ENCODE measurements at regions not wholly inside any gene's neighbourhood (a gene's known extent, or its start where the extent isn't known, plus 50 kb on each side); places are given as distances from the start of the nearest gene placed in this dataset.

GRCh38 chr6:87897663-87898062, 150.0 kb upstream of the SPACA1 start:
- Histone ChIP-seq H3K36me3 (ENCODE audit: insufficient read depth, low read length) (no peaks in the 10 kb centered on the region), H3K4me2 (ENCODE audit: low read length) (no peak overlapping the region), H2AFZ (ENCODE audit: low read depth, low read length) (no peak overlapping the region), H3K9me2 (ENCODE audit: insufficient read depth, low read length) (no peaks in the 10 kb centered on the region), H3K9ac (ENCODE audit: low read length) (no peak overlapping the region), H3K4me3 (ENCODE audit: low read length) (no peak overlapping the region), H3F3A (ENCODE audit: insufficient read depth, low read length, poor library complexity, severe bottlenecking) (no peaks in the 10 kb centered on the region), H3K9me3 (ENCODE audit: low read length) (no peaks in the 10 kb centered on the region), H4K20me1 (ENCODE audit: insufficient read depth) (no peaks in the 10 kb centered on the region), H3K27me3 (ENCODE audit: insufficient read depth, low read depth, low read length) (no peaks in the 10 kb centered on the region), H3K27ac (ENCODE audit: low read length) (no peak overlapping the region), H3K79me2 (replicated peaks; ENCODE audit: insufficient read depth, low read length) (no peaks in the 10 kb centered on the region)
- no peak for TF ChIP-seq TAF1 (IDR thresholded peaks at IDR 0.05; ENCODE audit: low read depth)
- TF ChIP-seq MXI1 (conservative IDR thresholded peaks at IDR 0.05; ENCODE audit: poor library complexity, severe bottlenecking), result no peak
- TF ChIP-seq REST (IDR thresholded peaks at IDR 0.05; ENCODE audit: borderline replicate concordance), result no peak
- no peak for TF ChIP-seq EZH2 (IDR thresholded peaks at IDR 0.05; ENCODE audit: borderline replicate concordance, insufficient read depth, low read length, poor library complexity, severe bottlenecking)
- no peak for TF ChIP-seq CTCF (IDR thresholded peaks at IDR 0.05; ENCODE audit: poor library complexity, severe bottlenecking)
- TF ChIP-seq EP300 (conservative IDR thresholded peaks at IDR 0.05; ENCODE audit: poor library complexity, severe bottlenecking), result no peak
- TF ChIP-seq SMC3 (conservative IDR thresholded peaks at IDR 0.05; ENCODE audit: poor library complexity), result no peak
- TF ChIP-seq RAD21 (conservative IDR thresholded peaks at IDR 0.05), result no peak
- TF ChIP-seq POLR2AphosphoS5 (IDR thresholded peaks at IDR 0.05), result no peak

- Histone ChIP-seq H3K79me2 (replicated peaks; ENCODE audit: insufficient read depth, low read length) (no peaks in the 10 kb centered on the region), H3K9ac (ENCODE audit: low read length) (no peak overlapping the region), H4K20me1 (ENCODE audit: insufficient read depth) (no peaks in the 10 kb centered on the region), H3K4me3 (ENCODE audit: low read length) (no peak overlapping the region), H3K36me3 (ENCODE audit: insufficient read depth, low read length) (no peaks in the 10 kb centered on the region), H2AFZ (ENCODE audit: low read depth, low read length) (no peak overlapping the region), H3K27ac (ENCODE audit: low read length) (no peak overlapping the region), H3K4me2 (ENCODE audit: low read length) (no peak overlapping the region), H3K27me3 (ENCODE audit: insufficient read depth, low read depth, low read length) (no peaks in the 10 kb centered on the region), H3K9me3 (ENCODE audit: low read length) (no peaks in the 10 kb centered on the region), H3F3A (ENCODE audit: insufficient read depth, low read length, poor library complexity, severe bottlenecking) (no peaks in the 10 kb centered on the region), H3K9me2 (ENCODE audit: insufficient read depth, low read length) (no peaks in the 10 kb centered on the region)
- TF ChIP-seq RAD21 (conservative IDR thresholded peaks at IDR 0.05) (no peak), POLR2AphosphoS5 (IDR thresholded peaks at IDR 0.05) (no peak), CTCF (IDR thresholded peaks at IDR 0.05; ENCODE audit: poor library complexity, severe bottlenecking) (no peak), REST (IDR thresholded peaks at IDR 0.05; ENCODE audit: borderline replicate concordance) (no peak), MXI1 (conservative IDR thresholded peaks at IDR 0.05; ENCODE audit: poor library complexity, severe bottlenecking) (no peak), SMC3 (conservative IDR thresholded peaks at IDR 0.05; ENCODE audit: poor library complexity) (no peak), TAF1 (IDR thresholded peaks at IDR 0.05; ENCODE audit: low read depth) (no peak), EP300 (conservative IDR thresholded peaks at IDR 0.05; ENCODE audit: poor library complexity, severe bottlenecking) (no peak), EZH2 (IDR thresholded peaks at IDR 0.05; ENCODE audit: borderline replicate concordance, insufficient read depth, low read length, poor library complexity, severe bottlenecking) (no peak)
Observed at GRCh38 chr6:87897013-87897412, 150.6 kb upstream of the SPACA1 start.

Measured in neural cell (in vitro differentiated cells).